NCI-H2029 (cell line): ENCODE measurements at regions not wholly inside any gene's neighbourhood (a gene's known extent, or its start where the extent isn't known, plus 50 kb on each side); places are given as distances from the start of the nearest gene placed in this dataset.

Experiments
- DNase-seq: peaks from one replicate; lab custom pipeline; 2025; lab: John Stamatoyannopoulos, UW

GRCh38 chr16:85327731-85328675 lies 215.7 kb upstream of the CIBAR2 start:
- DNase-seq, result peak; percentile 21

- no peak for DNase-seq
These were observed 216.4 kb upstream of the CIBAR2 start for GRCh38 chr16:85328676-85329058.

GRCh38 chr16:85329059-85329812 lies 217.0 kb upstream of the CIBAR2 start:
- peak; percentile 50 for DNase-seq

- no peak for DNase-seq
These were observed 217.9 kb upstream of the CIBAR2 start for GRCh38 chr16:85330006-85330693.

GRCh38 chr16:85330694-85331188 lies 218.5 kb upstream of the CIBAR2 start:
- peak; percentile 10 for DNase-seq

GRCh38 chr16:85331688-85332087 lies 219.4 kb upstream of the CIBAR2 start:
- no peak for DNase-seq

GRCh38 chr16:85332175-85332574 lies 219.9 kb upstream of the CIBAR2 start:
- DNase-seq, result no peak

- DNase-seq, result no peak
These were observed 221.1 kb upstream of the CIBAR2 start for GRCh38 chr16:85333337-85333736.

GRCh38 chr16:85333744-85334640 lies 221.7 kb upstream of the CIBAR2 start:
- DNase-seq, result no peak

GRCh38 chr16:85334718-85335583 lies 222.7 kb upstream of the CIBAR2 start:
- no peak for DNase-seq

- no peak for DNase-seq
These were observed 223.6 kb upstream of the CIBAR2 start for GRCh38 chr16:85335584-85336491.

GRCh38 chr16:85337910-85338637 lies 225.8 kb upstream of the CIBAR2 start:
- no peak for DNase-seq

GRCh38 chr16:85338638-85338982 lies 226.3 kb upstream of the CIBAR2 start:
- DNase-seq, result no peak

- no peak for DNase-seq
These were observed 226.9 kb upstream of the CIBAR2 start for GRCh38 chr16:85338989-85339685.

- no peak for DNase-seq
These were observed 229.9 kb upstream of the CIBAR2 start for GRCh38 chr16:85341972-85342695.

- DNase-seq, result no peak
These were observed 232.3 kb upstream of the CIBAR2 start for GRCh38 chr16:85344502-85345128.

- no peak for DNase-seq
These were observed 232.9 kb upstream of the CIBAR2 start for GRCh38 chr16:85345129-85345639.
